ENCODE measurements at regions not wholly inside any gene's neighbourhood (a gene's known extent, or its start where the extent isn't known, plus 50 kb on each side); places are given as distances from the start of the nearest gene placed in this dataset.

DNA sequence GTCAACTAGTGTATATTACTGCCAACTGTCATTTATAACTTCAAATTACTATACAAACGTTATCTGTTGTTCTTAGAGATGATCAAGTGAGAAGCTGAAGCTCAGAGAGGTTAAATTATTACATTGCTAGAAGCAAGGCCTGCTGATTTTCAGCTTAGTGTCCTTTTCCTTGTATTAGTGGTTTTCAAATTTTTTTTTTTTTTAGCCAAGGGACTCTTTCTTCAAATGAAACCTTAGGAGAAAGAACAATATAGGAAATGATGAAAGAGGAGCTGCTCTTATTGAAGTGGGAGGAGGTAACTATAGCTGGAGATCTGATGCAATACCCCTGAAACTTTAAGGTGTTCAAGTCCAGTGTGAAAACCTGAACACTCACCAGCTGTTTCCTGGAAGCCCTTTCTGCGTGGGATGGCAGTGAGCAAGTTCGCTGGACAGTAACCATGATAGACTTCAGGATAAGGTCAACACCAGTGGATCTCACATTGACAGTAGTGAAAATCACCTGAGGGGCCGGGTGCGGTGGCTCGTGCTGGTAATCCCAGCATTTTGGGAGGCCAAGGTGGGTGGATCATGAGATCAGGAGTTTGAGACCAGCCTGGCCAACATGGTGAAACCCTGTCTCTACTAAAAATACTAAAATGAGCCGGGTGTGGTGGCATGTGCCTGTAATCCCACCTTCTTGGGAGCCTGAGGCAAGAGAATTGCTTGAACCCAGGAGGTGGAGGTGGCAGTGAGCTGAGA lies 376.2 kb downstream of the EDEM1 start (continued):
- TF ChIP-seq ZNF655 (CRISPR knock-in tag; IDR thresholded peaks at IDR 0.05) (no peak), ZNF175 (CRISPR knock-in tag; IDR thresholded peaks at IDR 0.05; ENCODE audit: low read depth) (peak; percentile 98), PHTF2 (CRISPR knock-in tag; IDR thresholded peaks at IDR 0.05) (0 out of 2 replicates have a peak, but pooled peaks have one; percentile 61), SP1 (CRISPR knock-in tag; IDR thresholded peaks at IDR 0.05) (no peak), NCOA6 (IDR thresholded peaks at IDR 0.05) (no peak), ZNF133 (CRISPR knock-in tag; IDR thresholded peaks at IDR 0.05) (no peak), TAF7 (tag; IDR thresholded peaks at IDR 0.05) (no peak), IFI16 (CRISPR knock-in tag; IDR thresholded peaks at IDR 0.05) (no peak), GTF2E2 (tag; IDR thresholded peaks at IDR 0.05) (peak; percentile 88; the same call in 1 of the 2 replicates), NELFE (IDR thresholded peaks at IDR 0.05; ENCODE audit: insufficient read depth, insufficient read length) (no peak), GATAD2A (IDR thresholded peaks at IDR 0.05) (0 out of 2 replicates have a peak, but pooled peaks have one; percentile 31), MXI1 (IDR thresholded peaks at IDR 0.05; ENCODE audit: low read depth, low read length) (no peak), ZNF561 (CRISPR knock-in tag; conservative IDR thresholded peaks at IDR 0.05) (no peak), SIN3A (IDR thresholded peaks at IDR 0.05; ENCODE audit: borderline replicate concordance in 2 of 2, control insufficient read depth in 1 of 2, low read depth in 2 of 2, low read length in 2 of 2) (no peak), NBN (IDR thresholded peaks at IDR 0.05; ENCODE audit: low read depth) (peak; percentile 79; the same call in 1 of the 2 replicates), HIVEP1 (CRISPR knock-in tag; IDR thresholded peaks at IDR 0.05) (0 out of 2 replicates have a peak, but pooled peaks have one; percentile 39), CHD2 (IDR thresholded peaks at IDR 0.05; ENCODE audit: low read depth, low read length) (no peak), ASH1L (IDR thresholded peaks at IDR 0.05; ENCODE audit: borderline replicate concordance, low read depth, partially characterized antibody) (no peak), NFATC3 (IDR thresholded peaks at IDR 0.05) (0 out of 2 replicates have a peak, but pooled peaks have one; percentile 39), ZNF384 (IDR thresholded peaks at IDR 0.05; ENCODE audit: low read depth, low read length) (peak; percentile 69), CC2D1A (IDR thresholded peaks at IDR 0.05) (no peak), ZNF224 (CRISPR knock-in tag; IDR thresholded peaks at IDR 0.05) (no peak), FOXA3 (CRISPR knock-in tag; conservative IDR thresholded peaks at IDR 0.05 in 1 of 2, IDR thresholded peaks at IDR 0.05 in 1 of 2) (peak in 1 of 2 experiments; percentile 3; a peak in 1 of 4 replicates), MAFK (IDR thresholded peaks at IDR 0.05; ENCODE audit: low read length) (no peak), POLR2A (conservative IDR thresholded peaks at IDR 0.05) (no peak)
- TF ChIP-seq, protein P1, sequence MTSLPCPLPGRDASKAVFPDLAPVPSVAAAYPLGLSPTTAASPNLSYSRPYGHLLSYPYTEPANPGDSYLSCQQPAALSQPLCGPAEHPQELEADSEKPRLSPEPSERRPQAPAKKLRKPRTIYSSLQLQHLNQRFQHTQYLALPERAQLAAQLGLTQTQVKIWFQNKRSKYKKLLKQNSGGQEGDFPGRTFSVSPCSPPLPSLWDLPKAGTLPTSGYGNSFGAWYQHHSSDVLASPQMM (CRISPR knock-in tag; IDR thresholded peaks at IDR 0.05), result no peak
- TF ChIP-seq, protein P2, sequence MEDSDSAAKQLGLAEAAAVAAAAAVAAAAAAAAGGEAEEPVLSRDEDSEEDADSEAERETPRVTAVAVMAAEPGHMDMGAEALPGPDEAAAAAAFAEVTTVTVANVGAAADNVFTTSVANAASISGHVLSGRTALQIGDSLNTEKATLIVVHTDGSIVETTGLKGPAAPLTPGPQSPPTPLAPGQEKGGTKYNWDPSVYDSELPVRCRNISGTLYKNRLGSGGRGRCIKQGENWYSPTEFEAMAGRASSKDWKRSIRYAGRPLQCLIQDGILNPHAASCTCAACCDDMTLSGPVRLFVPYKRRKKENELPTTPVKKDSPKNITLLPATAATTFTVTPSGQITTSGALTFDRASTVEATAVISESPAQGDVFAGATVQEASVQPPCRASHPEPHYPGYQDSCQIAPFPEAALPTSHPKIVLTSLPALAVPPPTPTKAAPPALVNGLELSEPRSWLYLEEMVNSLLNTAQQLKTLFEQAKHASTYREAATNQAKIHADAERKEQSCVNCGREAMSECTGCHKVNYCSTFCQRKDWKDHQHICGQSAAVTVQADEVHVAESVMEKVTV (CRISPR knock-in tag; IDR thresholded peaks at IDR 0.05), result no peak
- TF ChIP-seq, protein P3, sequence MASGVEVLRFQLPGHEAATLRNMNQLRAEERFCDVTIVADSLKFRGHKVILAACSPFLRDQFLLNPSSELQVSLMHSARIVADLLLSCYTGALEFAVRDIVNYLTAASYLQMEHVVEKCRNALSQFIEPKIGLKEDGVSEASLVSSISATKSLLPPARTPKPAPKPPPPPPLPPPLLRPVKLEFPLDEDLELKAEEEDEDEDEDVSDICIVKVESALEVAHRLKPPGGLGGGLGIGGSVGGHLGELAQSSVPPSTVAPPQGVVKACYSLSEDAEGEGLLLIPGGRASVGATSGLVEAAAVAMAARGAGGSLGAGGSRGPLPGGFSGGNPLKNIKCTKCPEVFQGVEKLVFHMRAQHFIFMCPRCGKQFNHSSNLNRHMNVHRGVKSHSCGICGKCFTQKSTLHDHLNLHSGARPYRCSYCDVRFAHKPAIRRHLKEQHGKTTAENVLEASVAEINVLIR (CRISPR knock-in tag; IDR thresholded peaks at IDR 0.05), result no peak
